ENCODE measurements at regions not wholly inside any gene's neighbourhood (a gene's known extent, or its start where the extent isn't known, plus 50 kb on each side); places are given as distances from the start of the nearest gene placed in this dataset.

GRCh38 chr1:60893136-60893930 is 189.0 kb upstream of the NFIA start:
- ChIA-PET POLR2A (interaction anchor here (0.6 kb wide), 1 partner anchor 57 kb away, joined by 3 read pairs; no protein-coding TSS in a partner anchor), CTCF (interaction anchor here (0.6 to 1.1 kb wide), 2 partner anchors 13 to 348 kb away, joined by 3 read pairs; no protein-coding TSS in a partner anchor)
- no peak overlapping the region for H3K27ac ChIP-seq (ENCODE audit: insufficient read depth in 1 of 2, low read depth in 1 of 2, low read length in 2 of 2, poor library complexity in 1 of 2, severe bottlenecking in 2 of 2)
- H3K4me1 ChIP-seq (ENCODE audit: control extremely low read depth in 1 of 4, control insufficient read depth in 4 of 4, insufficient read depth in 4 of 4, low read length in 3 of 4) = peaks cover 0 to 6% (median 2%) of the 10 kb centered on the region in 4 experiments
- WGBS (ENCODE audit: insufficient coverage) = 96% methylated on average over 9 of the region's 11 CpGs
- no peaks in the 10 kb centered on the region for H3K36me3 ChIP-seq (ENCODE audit: control insufficient read depth in 4 of 4, insufficient read depth in 4 of 4, low read length in 3 of 4)
- DNase-seq = no peak
- no peaks in the 10 kb centered on the region for H3K9me3 ChIP-seq (ENCODE audit: control extremely low read depth in 1 of 5, control insufficient read depth in 4 of 5, insufficient read depth in 2 of 5, low read depth in 1 of 5, low read length in 4 of 5)
- H3K4me3 ChIP-seq (ENCODE audit: control insufficient read depth in 1 of 7, extremely low read depth in 1 of 7, insufficient read depth in 4 of 7, low read depth in 2 of 7, low read length in 6 of 7) = no peak overlapping the region
- H3K27me3 ChIP-seq (replicated peaks in 2 of 5; ENCODE audit: control insufficient read depth in 4 of 5, insufficient read depth in 5 of 5, low read length in 4 of 5) = no peaks in the 10 kb centered on the region

DNA sequence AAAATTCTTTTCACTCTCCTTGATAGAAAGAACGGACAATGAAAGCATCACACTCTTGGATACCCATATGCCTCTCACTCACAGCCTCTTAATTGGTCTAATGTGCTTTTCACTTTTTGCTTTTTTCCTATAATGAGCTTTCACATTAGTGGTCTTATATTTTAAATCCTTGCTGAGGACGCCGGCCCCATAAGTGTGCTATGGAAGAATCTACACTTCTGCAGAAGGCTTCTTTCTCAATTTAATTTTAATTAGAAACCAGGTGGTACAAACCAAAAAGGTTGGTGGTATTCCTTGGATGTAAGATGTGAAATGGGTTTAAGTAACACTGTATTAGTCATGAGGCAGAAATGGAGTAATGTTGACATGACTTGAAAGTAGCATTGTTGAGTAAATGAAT is 190.6 kb upstream of the NFIA start:
- no peak for DNase-seq
- ChIA-PET POLR2A (interaction anchor here (0.5 kb wide), 1 partner anchor 11 kb away, joined by 5 read pairs; no protein-coding TSS in a partner anchor), CTCF (interaction anchor here (1.1 kb wide), 1 partner anchor 50 kb away, joined by 3 read pairs; no protein-coding TSS in a partner anchor)
- no peak overlapping the region for H3K27ac ChIP-seq (ENCODE audit: insufficient read depth in 1 of 2, low read depth in 1 of 2, low read length in 2 of 2, poor library complexity in 1 of 2, severe bottlenecking in 2 of 2)
- peaks cover 0 to 6% (median 5%) of the 10 kb centered on the region in 4 experiments for H3K4me1 ChIP-seq (ENCODE audit: control extremely low read depth in 1 of 4, control insufficient read depth in 4 of 4, insufficient read depth in 4 of 4, low read length in 3 of 4)
- no peaks in the 10 kb centered on the region for H3K9me3 ChIP-seq (ENCODE audit: control extremely low read depth in 1 of 5, control insufficient read depth in 4 of 5, insufficient read depth in 2 of 5, low read depth in 1 of 5, low read length in 4 of 5)
- no peaks in the 10 kb centered on the region for H3K27me3 ChIP-seq (replicated peaks in 2 of 5; ENCODE audit: control insufficient read depth in 4 of 5, insufficient read depth in 5 of 5, low read length in 4 of 5)
- no peak overlapping the region for H3K4me3 ChIP-seq (ENCODE audit: control insufficient read depth in 1 of 7, extremely low read depth in 1 of 7, insufficient read depth in 4 of 7, low read depth in 2 of 7, low read length in 6 of 7)
- H3K36me3 ChIP-seq (ENCODE audit: control insufficient read depth in 4 of 4, insufficient read depth in 4 of 4, low read length in 3 of 4) = no peaks in the 10 kb centered on the region
- WGBS (ENCODE audit: insufficient coverage) = 92% methylated on average over 2 of the region's 3 CpGs

DNA sequence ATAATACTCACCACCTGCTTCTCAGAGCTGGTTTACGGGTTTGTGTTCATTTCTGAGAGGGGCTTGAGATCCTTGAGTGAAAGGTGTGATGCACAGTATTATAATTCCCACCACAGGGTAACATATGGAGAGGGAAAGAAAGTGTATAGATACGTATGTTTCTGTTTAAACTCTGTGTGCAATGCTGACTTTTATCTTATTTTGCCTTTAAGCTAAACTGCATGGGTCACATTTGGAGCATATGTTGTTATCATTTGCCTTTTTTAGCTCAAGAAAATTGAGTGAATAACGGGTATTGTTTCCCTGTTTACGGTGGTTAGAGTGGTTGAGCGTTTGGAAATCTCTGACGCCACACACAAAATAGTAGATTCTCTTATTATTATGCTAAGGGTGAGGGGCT is 191.1 kb upstream of the NFIA start:
- POLR2A ChIA-PET = interaction anchor here (0.5 kb wide), 1 partner anchor 11 kb away, joined by 5 read pairs; no protein-coding TSS in a partner anchor
- WGBS (ENCODE audit: insufficient coverage) = 100% methylated on average over 1 of the region's 6 CpGs
- no peak overlapping the region for H3K27ac ChIP-seq (ENCODE audit: insufficient read depth in 1 of 2, low read depth in 1 of 2, low read length in 2 of 2, poor library complexity in 1 of 2, severe bottlenecking in 2 of 2)
- CTCF ChIA-PET = interaction anchor here (0.8 to 1.1 kb wide), 2 partner anchors 44 to 88 kb away, joined by 3 read pairs; no protein-coding TSS in a partner anchor
- DNase-seq = no peak
- no peaks in the 10 kb centered on the region for H3K9me3 ChIP-seq (ENCODE audit: control extremely low read depth in 1 of 5, control insufficient read depth in 4 of 5, insufficient read depth in 2 of 5, low read depth in 1 of 5, low read length in 4 of 5)
- no peak overlapping the region for H3K4me3 ChIP-seq (ENCODE audit: control insufficient read depth in 1 of 7, extremely low read depth in 1 of 7, insufficient read depth in 4 of 7, low read depth in 2 of 7, low read length in 6 of 7)
- peaks cover 0 to 6% (median 5%) of the 10 kb centered on the region in 4 experiments for H3K4me1 ChIP-seq (ENCODE audit: control extremely low read depth in 1 of 4, control insufficient read depth in 4 of 4, insufficient read depth in 4 of 4, low read length in 3 of 4)
- H3K36me3 ChIP-seq (ENCODE audit: control insufficient read depth in 4 of 4, insufficient read depth in 4 of 4, low read length in 3 of 4) = no peaks in the 10 kb centered on the region
- H3K27me3 ChIP-seq (replicated peaks in 2 of 5; ENCODE audit: control insufficient read depth in 4 of 5, insufficient read depth in 5 of 5, low read length in 4 of 5) = no peaks in the 10 kb centered on the region

DNA sequence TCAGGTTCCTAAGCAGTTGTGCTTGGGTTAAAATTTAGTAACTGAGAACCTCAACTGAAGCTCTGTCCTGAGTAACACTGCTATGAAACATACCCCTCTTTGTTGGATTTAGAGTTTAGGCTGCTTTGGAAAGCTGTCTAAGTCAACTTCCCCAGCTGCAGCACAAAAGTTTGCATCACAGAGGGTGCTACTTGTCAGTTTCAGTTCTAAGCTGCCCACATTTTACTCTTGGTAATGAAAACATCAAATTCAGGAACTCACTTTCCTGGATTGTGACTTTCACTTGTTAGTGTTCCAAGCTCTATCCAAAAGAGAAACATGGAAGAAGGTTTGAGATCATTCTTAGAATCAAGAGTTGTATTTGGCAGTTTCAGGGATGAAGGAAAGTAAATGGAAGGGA is 191.7 kb upstream of the NFIA start:
- Histone ChIP-seq H3K4me3 (ENCODE audit: control insufficient read depth in 1 of 7, extremely low read depth in 1 of 7, insufficient read depth in 4 of 7, low read depth in 2 of 7, low read length in 6 of 7) (no peak overlapping the region), H3K4me1 (ENCODE audit: control extremely low read depth in 1 of 4, control insufficient read depth in 4 of 4, insufficient read depth in 4 of 4, low read length in 3 of 4) (peaks cover 0 to 6% (median 5%) of the 10 kb centered on the region in 4 experiments), H3K27ac (ENCODE audit: insufficient read depth in 1 of 2, low read depth in 1 of 2, low read length in 2 of 2, poor library complexity in 1 of 2, severe bottlenecking in 2 of 2) (no peak overlapping the region), H3K9me3 (ENCODE audit: control extremely low read depth in 1 of 5, control insufficient read depth in 4 of 5, insufficient read depth in 2 of 5, low read depth in 1 of 5, low read length in 4 of 5) (no peaks in the 10 kb centered on the region), H3K27me3 (replicated peaks in 2 of 5; ENCODE audit: control insufficient read depth in 4 of 5, insufficient read depth in 5 of 5, low read length in 4 of 5) (no peaks in the 10 kb centered on the region), H3K36me3 (ENCODE audit: control insufficient read depth in 4 of 4, insufficient read depth in 4 of 4, low read length in 3 of 4) (no peaks in the 10 kb centered on the region)
- ChIA-PET POLR2A (no interaction called here), CTCF (interaction anchor here (0.5 to 1.1 kb wide), 4 partner anchors 32 to 1163 kb away, joined by 3 read pairs; no protein-coding TSS in a partner anchor)
- peak; percentile 7 to 46 (median 40) for DNase-seq

GRCh38 chr1:60889709-60890108 is 192.7 kb upstream of the NFIA start:
- Histone ChIP-seq H3K4me3 (ENCODE audit: control insufficient read depth in 1 of 7, extremely low read depth in 1 of 7, insufficient read depth in 4 of 7, low read depth in 2 of 7, low read length in 6 of 7) (no peak overlapping the region), H3K27me3 (replicated peaks in 2 of 5; ENCODE audit: control insufficient read depth in 4 of 5, insufficient read depth in 5 of 5, low read length in 4 of 5) (no peaks in the 10 kb centered on the region), H3K4me1 (ENCODE audit: control extremely low read depth in 1 of 4, control insufficient read depth in 4 of 4, insufficient read depth in 4 of 4, low read length in 3 of 4) (peaks cover 0 to 6% (median 5%) of the 10 kb centered on the region in 4 experiments), H3K27ac (ENCODE audit: insufficient read depth in 1 of 2, low read depth in 1 of 2, low read length in 2 of 2, poor library complexity in 1 of 2, severe bottlenecking in 2 of 2) (no peak overlapping the region), H3K36me3 (ENCODE audit: control insufficient read depth in 4 of 4, insufficient read depth in 4 of 4, low read length in 3 of 4) (no peaks in the 10 kb centered on the region), H3K9me3 (ENCODE audit: control extremely low read depth in 1 of 5, control insufficient read depth in 4 of 5, insufficient read depth in 2 of 5, low read depth in 1 of 5, low read length in 4 of 5) (no peaks in the 10 kb centered on the region)
- ChIA-PET POLR2A (no interaction called here), CTCF (interaction anchor here (0.6 to 0.9 kb wide), 2 partner anchors 12 to 31 kb away, joined by 3 read pairs; no protein-coding TSS in a partner anchor)
- DNase-seq = peak in 1 of 3 donors; percentile 10
- WGBS (ENCODE audit: insufficient coverage) = no CpG with 5 or more reads among the region's 2 CpGs

DNA sequence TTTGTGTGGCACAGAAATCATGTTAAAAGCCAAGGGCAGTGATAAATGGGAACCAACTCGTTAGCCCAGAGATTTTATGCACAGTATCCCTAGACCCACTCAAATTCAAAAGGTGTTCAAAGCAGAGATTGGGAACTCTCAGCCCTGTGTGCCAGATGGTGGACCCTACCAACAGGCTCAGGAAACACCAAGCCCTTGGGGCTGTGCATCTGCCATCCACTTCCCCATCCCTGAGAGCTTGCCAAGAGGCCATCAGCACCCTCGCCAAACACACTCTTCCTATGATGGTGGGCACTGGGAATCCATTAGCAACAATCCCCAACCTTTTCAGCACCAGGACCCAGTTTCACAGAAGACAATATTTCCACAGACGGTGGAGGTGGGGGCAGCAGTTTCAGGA is 194.2 kb upstream of the NFIA start:
- no peak overlapping the region for H3K4me3 ChIP-seq (ENCODE audit: control insufficient read depth in 1 of 7, extremely low read depth in 1 of 7, insufficient read depth in 4 of 7, low read depth in 2 of 7, low read length in 6 of 7)
- H3K4me1 ChIP-seq (ENCODE audit: control extremely low read depth in 1 of 4, control insufficient read depth in 4 of 4, insufficient read depth in 4 of 4, low read length in 3 of 4) = peaks cover 0 to 6% (median 5%) of the 10 kb centered on the region in 4 experiments
- H3K36me3 ChIP-seq (ENCODE audit: control insufficient read depth in 4 of 4, insufficient read depth in 4 of 4, low read length in 3 of 4) = no peaks in the 10 kb centered on the region
- DNase-seq = peak in 2 of 3 donors; percentile 17 to 32
- no peaks in the 10 kb centered on the region for H3K9me3 ChIP-seq (ENCODE audit: control extremely low read depth in 1 of 5, control insufficient read depth in 4 of 5, insufficient read depth in 2 of 5, low read depth in 1 of 5, low read length in 4 of 5)
- 100% methylated on average over 2 of the region's 3 CpGs for WGBS (ENCODE audit: insufficient coverage)
- no peaks in the 10 kb centered on the region for H3K27me3 ChIP-seq (replicated peaks in 2 of 5; ENCODE audit: control insufficient read depth in 4 of 5, insufficient read depth in 5 of 5, low read length in 4 of 5)
- H3K27ac ChIP-seq (ENCODE audit: insufficient read depth in 1 of 2, low read depth in 1 of 2, low read length in 2 of 2, poor library complexity in 1 of 2, severe bottlenecking in 2 of 2) = no peak overlapping the region
- CTCF ChIA-PET = no interaction called here
- POLR2A ChIA-PET = no interaction called here

DNA sequence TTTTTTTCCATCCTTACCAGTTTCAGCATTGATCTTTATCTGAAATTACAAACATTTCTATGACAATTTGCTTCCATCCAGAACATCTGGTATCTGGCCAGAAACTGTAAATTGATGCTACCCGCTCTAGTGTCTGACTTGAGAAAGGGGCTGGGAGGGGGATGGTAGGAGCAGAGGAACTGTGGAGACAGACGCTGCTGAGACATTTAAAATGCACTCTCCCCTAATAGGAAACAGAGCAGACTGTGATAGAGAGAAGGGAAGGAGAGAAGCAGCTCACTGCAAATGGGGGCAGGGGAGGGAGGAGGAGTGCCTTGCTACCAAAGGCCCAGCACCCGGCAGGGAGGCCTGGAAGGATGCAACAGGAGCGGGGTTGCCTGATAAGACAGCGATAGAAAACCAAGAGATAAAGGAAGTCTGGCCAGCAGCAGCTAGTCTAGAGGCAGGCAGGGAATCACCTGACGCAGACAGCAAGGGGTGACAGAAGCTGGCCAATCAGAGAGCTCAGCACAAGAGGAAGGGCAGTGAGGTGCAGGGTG is 195.5 kb upstream of the NFIA start:
- no peak for DNase-seq
- H3K36me3 ChIP-seq (ENCODE audit: control insufficient read depth in 4 of 4, insufficient read depth in 4 of 4, low read length in 3 of 4) = no peaks in the 10 kb centered on the region
- peaks cover 0 to 6% (median 5%) of the 10 kb centered on the region in 4 experiments for H3K4me1 ChIP-seq (ENCODE audit: control extremely low read depth in 1 of 4, control insufficient read depth in 4 of 4, insufficient read depth in 4 of 4, low read length in 3 of 4)
- ChIA-PET POLR2A (no interaction called here), CTCF (no interaction called here)
- no peak overlapping the region for H3K27ac ChIP-seq (ENCODE audit: insufficient read depth in 1 of 2, low read depth in 1 of 2, low read length in 2 of 2, poor library complexity in 1 of 2, severe bottlenecking in 2 of 2)
- 76% methylated on average over 6 of the region's 6 CpGs for WGBS (ENCODE audit: insufficient coverage)
- H3K4me3 ChIP-seq (ENCODE audit: control insufficient read depth in 1 of 7, extremely low read depth in 1 of 7, insufficient read depth in 4 of 7, low read depth in 2 of 7, low read length in 6 of 7) = no peak overlapping the region
- H3K27me3 ChIP-seq (replicated peaks in 2 of 5; ENCODE audit: control insufficient read depth in 4 of 5, insufficient read depth in 5 of 5, low read length in 4 of 5) = no peaks in the 10 kb centered on the region
- H3K9me3 ChIP-seq (ENCODE audit: control extremely low read depth in 1 of 5, control insufficient read depth in 4 of 5, insufficient read depth in 2 of 5, low read depth in 1 of 5, low read length in 4 of 5) = no peaks in the 10 kb centered on the region
